ENCODE measurements at regions not wholly inside any gene's neighbourhood (a gene's known extent, or its start where the extent isn't known, plus 50 kb on each side); places are given as distances from the start of the nearest gene placed in this dataset.
"Not testable (repeated sequence)": the region's sequence is repeated elsewhere in the genome, so short reads cannot be mapped to it uniquely, and the experiment has no call there.

DNA sequence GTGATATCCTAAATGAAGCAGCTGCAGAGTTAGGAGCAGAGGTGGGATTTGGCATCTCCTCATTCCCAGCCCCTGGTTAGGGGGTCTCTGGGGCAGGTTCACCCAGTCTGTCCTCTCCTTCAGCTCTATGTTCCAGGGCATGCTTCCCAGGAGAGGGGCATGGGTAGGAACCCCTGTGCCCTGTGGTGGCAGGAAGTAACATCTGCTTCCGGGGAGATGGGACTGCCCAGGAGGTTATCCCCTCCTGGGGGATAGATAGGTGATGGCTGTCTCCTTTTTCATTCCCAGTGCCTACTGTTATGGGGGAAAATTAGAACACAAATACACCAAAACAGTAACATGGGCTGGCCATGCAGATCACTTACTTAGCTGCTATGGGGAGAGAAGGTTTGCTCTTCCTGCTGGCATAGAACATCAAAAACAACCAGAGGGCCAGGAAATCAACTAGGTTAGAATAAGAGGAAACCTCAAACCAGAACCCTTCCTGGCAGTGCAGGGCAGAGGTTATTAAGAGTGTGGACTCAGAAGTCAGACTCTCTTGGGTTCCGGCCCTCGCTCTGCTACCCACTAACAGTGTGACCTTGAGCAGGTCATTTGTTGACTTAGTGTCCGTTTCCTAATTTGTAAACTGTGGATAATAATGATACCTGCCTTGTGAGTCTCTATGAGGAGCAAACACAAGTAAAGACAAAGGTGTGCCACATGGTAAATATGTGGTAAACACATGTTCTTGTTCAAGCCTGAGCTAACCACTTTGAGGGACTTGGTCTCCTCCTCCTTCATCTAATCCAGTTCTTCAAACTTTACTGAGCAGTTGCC lies 157.8 kb upstream of the JUN start:
- DNase-seq = no peak

DNA sequence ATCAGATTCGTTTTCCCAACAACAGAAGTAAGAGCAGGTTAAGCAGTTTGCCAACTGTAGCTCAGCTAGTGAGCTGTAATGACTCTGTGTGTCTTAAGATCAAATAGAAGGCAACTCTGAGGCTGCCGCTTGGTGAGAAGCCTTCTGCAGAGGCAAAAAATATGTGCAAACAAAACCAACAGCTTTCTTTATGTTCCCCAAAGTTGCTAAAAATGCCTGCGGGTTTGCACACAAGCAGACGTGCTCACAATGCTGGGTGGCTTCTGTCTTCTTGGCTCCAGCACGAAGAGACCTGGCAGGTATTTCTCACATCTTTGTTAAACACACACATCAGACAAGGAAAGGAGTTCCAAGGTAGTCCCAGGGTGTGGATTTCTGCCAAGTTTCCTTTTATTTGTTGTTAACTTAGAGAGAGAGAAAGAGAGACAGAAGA lies 158.9 kb upstream of the JUN start:
- DNase-seq = no peak

DNA sequence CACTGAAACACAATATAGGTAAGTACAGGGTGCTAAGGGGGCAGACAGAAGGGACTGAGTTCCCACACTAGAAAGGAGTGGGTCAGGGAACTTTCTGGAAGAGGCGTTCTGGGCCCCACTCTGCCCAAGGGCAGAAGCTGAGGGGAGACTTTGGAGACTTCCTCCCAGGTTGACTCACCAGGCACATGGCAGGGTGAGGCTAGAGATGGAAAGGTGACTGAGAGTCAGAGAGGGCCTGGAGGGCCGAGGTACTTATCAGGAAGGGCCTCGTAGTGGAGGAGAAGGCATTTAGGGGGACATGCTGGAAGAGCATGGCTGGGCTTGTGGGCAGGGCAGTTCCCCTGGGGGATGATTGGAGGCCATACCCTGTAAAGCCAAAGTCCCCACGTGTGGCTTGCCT lies 159.9 kb upstream of the JUN start:
- no peak for DNase-seq

DNA sequence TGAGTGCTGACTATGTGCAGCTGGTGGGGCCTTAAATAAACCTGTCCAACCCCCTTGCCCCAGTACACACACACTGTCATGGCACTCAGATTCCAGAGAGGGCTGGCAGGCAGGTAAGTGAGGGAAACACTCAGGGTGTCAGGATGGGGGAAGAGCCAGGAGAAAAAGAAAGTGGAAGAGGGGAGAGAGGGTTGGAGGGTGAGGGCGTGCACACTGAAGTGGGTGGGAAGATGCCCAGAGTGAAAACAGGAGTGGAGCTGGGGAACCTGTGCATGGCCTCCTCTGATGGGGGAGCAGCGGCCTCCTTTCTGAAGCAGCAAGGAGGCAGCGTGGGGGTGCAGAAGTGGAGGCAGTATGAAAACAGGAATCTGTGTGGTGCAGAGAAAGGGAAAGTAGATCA lies 160.6 kb upstream of the JUN start:
- DNase-seq = no peak

DNA sequence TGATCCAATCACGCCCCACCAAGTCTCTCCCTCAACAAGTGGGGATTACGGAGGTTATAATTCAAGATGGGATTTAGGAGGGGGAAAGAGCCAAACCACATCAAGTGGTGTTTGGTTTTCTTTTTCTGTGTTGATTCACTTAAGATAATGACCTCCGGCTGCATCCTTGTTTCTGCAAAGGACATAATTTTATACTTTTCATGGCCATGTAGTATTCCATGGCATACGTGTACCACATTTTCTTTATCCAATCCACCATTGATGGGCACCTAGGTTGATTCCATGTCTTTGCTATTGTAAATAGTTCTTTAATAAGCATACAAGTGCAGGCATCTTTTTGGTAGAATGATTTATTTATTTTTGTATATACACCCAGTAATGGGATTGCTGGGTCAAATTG lies 162.5 kb upstream of the JUN start:
- DNase-seq = no peak

DNA sequence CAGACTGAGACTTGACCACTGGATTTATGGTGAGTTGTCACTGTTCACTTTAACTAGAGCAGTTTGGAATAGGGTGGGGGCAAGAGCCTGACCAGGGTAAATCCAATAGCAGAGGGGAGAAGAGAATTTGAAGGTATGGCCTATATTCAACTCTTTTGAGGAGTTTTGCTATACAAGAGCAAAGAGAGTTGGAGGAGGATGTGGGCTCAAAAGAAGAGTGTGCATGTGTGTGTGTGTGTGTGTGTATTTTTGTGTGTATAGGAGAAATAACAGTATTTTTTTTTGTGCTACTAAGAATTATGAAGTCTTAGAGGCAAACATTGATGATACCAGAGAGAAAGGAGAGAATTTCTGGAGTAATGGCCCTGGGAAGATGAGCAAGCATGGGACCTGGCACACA lies 164.8 kb upstream of the JUN start:
- no peak for DNase-seq

DNA sequence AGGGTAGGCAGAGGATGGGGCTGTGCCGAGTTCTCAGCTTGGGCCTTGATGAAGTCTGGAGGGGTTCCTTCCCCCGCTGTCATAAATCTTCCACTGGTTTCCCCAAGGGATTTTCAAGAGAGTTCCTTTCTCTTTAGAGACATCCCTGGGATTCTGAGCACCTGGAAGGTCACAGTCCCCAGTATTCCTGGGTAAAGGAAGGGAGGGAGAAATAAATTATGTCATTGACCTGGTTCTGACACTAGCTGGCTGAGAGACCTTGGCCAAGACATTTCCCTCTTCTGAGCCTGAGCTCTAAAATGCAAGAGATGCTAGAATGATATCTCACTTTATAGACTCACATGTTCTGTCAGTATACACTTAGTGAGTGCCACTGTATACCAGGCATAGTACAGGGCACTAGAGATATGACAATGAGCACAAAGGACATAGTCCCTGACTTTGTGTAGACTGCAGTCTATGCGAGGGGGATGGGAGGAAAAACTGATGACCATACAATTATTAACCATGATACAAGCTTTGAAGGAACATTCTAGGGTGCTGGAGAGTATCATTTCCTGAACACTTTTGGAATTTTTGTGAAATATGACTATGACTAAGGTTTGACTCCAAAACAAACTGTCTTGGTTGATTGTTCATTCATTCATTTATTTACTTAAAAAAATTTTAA lies 165.8 kb upstream of the JUN start:
- DNase-seq = no peak

DNA sequence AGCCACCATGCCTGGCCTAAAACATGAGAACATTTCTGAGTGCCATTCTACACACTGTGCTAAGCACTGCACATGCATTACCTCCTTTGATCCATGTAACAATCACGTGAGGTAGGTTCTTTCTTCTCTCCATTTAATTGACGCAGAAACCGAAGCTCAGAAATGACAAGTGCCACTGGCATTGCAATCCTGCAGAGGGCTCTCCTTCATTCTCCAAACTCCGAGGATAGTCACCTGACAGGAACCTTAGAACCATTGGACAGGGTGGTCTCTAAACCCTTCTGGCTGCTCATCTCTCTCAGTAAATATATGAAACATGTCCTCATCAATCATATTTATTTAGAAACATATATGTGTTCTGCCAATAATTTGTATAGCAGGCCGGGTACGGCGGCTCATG lies 167.1 kb upstream of the JUN start:
- no peak for DNase-seq

DNA sequence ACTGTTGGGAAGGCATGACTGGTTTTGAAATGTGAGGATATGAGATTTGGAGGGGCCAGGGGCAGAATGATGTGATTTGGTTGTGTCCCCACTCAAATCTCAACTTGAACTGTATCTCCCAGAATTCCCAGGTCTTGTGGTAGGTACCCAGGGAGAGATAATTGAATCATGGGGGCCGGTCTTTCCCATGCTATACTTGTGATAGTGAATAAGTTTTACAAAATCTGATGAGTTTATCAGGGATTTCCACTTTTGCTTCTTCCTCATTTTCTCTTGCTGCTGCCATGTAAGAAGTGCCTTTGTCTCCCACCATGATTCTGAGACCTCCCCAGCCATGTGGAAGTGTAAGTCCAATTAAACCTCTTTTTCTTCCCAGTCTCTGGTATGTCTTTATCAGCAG lies 170.1 kb upstream of the JUN start:
- DNase-seq = not testable (repeated sequence)

DNA sequence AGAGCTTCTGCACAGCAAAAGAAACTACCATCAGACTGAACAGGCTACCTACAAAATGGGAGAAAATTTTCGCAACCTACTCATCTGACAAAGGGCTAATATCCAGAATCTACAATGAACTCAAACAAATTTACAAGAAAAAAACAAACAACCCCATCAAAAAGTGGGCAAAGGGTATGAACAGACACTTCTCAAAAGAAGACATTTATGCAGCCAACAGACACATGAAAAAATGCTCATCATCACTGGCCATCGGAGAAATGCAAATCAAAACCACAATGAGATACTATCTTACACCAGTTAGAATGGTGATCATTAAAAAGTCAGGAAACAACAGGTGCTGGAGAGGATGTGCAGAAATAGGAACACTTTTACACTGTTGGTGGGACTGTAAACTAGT lies 179.4 kb upstream of the JUN start:
- DNase-seq = not testable (repeated sequence)

DNA sequence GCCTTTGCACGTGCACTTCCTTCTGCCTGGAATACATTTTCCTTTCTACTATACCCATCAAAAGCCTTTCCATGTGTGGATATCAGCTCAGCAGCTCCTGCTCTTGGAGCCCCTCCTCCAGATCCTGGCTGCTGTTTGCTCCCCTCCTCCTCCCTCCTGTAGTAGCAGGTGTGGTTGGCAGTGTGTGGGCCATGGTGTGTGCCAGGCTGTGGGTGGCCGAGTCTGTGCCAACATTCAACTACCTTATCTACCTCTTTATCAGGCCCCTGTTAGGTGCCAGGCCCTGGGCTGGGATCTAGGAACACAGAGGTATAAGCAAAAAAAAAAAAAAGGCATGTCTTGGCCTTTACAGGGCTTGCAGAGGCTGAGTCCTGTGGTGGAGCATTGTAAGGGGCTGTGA lies 180.6 kb upstream of the JUN start:
- no peak for DNase-seq

DNA sequence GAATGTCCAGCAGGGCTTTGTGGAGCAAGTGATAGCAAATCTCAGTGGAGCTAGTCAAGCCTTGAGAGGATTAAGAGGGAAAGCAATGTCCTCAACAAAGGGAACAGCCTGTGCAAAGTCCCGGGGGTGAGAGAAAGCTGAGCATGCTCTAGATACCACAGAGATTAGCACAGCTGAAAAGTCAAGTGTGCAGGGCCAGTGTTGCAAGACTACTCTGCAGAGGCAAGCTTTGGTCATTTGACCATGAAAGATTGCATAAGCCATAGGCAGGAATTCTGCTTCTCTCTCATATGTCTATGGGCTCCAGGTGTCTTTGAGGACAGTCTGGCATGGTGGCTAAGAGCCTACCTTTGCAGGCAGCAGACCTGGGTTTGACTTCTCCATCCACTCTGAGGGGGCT lies 181.0 kb upstream of the JUN start:
- DNase-seq = no peak

DNA sequence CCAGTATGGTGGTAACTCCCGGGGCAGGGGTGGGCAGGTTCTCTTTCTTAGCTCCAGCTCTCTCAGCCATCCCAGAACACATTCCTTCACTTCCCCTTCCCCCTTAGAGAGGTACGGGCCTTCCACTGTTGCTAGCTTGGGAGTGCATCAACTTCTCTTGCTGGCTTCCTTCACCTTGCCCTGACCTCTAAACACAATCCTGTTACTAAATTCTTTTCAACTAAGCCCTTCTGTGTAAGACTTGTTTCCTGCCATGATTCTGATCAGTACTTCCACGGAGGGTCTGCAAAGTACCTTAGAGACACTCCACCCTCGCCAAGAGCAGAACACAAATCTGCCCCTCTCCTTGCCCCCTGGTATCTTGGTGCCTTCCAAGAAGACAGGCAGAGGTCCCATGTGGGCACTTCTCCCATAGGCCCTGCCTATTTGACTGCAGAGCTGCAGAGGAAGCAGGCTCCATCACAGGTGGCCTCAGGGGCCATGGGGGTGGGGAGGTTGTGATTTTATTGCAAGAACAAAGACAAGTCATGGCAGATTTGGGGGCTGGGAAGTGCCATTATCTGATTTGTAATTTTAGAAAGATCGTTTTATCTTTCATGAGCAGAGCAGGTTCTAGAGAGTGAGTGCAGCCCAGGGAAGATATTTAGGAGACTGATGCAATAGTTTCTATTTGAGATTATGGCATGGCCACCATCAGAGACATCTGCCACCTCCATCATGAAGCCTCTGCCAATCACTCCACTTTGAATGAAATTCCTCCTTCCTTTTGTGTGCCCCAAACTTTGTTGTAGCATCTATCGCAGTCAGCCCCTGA lies 182.5 kb upstream of the JUN start:
- DNase-seq = no peak

DNA sequence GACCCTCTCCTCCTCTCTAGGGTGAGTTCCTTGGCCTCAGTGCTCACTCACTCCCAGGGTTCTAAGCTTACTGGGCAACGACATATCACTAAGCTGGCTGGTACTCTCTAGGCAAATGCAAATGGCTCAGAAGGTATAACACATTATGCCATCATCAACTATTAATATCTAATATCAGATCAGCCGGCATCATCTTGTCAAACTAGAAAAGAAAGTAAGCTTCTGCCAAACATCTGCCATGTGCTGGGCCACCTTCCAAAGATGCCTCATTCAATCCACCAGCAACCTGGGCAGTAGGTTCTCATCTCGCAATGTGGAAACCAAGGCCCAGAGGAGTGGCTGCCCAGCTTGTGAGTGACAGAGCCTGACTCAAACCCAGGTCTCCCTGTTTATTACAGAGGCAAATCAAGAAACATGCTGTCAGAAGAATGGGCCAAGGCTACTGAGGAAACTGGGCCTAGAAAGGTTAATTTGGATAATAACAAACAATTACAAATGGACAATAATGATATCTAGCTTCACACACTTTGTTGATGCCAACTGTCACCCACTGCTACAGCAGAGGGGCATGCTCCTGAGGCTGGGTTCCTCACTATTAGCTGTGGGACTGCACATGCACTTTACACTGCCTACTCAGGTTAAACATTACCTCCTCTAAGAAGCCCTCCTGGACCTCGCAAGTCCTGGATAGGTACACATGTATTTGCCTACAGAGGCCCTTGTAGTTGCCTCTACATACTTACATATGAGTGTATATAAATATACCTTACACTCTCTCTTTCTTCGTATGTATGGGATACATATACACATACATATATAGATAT lies 183.3 kb upstream of the JUN start:
- no peak for DNase-seq

DNA sequence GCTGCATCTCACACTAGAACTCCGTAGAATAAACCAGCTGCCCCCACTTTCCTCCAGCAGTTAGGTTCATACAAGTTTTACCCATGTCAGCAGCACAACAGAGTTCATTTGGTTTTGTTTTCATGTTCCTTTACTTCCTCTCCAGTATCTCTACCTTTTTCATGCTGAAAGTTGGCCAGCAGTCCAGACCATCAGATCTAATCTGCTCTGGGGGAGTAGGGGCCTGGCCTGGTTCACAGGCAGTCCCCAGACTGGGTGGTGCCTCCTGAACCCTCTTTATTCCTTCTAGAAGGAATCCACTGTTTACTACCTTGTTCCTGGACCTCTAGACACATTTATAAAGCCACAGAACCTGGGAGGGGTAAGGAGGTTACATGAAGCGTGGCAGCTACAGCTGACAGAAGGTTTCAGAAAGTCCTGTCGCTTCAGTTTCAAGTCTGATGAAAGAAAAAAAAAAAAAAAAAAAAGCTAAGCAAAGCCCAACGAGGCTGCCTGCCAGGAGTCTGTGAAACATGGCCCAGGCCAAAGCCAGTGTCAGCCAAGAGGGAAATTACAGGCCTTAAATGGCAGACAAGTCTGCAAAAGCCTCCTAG lies 184.6 kb upstream of the JUN start:
- DNase-seq = peak; percentile 11

DNA sequence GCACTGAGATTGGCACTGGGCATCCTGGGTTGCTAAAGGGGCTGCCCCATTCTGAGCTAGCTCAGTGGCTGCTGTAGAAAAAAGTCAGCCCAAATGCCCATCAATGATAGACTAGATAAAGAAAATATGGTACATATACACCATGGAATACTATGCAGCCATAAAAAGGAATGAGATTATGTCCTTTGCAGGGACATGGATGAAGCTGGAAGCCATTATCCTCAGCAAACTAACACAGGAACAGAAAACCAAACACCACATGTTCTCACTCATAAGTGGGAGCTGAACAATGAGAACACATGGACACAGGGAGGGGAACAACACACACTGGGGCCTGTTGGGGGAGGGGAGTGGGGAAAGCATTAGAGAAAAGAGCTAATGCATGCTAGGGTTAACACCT lies 185.3 kb upstream of the JUN start:
- DNase-seq = not testable (repeated sequence)

DNA sequence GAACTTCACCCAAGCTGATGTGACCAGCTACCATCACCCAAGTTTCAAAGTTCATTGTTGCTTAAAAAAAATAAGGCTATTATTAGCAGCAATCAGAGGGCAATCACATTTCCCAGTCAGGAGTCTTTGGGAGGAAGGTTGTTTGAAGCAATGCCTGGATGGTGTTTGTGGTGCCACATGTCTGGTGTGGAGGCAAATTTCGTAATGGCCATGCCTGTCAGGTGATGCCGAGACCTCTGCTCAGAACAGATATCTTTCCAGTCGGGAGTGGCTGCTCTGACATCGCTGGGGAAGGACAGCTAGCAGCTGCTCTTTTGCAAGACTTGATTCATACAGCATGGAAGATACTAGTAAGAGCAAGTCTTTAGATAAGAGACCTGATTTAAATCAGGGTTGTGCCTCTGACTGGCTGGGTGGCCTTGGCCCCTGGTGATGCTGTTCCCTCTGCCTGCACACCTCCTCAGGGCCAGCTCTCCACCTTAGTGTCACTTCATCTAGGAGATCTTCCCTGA lies 187.8 kb upstream of the JUN start:
- DNase-seq = no peak

DNA sequence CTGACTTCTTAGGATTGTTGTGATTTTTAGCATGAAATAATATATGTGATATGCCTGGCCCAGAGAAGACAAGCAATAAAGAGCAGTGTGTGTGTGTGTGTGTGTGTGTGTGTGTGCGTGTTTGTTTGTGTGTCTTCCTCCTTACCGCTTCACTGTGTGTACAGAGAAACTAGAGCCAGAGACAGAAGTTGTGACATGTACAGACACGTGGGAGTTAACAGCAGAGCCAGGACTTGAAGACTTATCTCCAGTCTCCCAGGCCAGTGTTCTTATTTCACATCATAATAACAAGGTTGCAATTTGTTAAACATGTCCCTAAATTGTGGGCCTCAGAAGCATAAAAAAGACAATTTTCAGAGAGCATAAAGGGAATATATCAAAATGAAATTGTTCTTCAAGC lies 192.0 kb upstream of the JUN start:
- DNase-seq = no peak

DNA sequence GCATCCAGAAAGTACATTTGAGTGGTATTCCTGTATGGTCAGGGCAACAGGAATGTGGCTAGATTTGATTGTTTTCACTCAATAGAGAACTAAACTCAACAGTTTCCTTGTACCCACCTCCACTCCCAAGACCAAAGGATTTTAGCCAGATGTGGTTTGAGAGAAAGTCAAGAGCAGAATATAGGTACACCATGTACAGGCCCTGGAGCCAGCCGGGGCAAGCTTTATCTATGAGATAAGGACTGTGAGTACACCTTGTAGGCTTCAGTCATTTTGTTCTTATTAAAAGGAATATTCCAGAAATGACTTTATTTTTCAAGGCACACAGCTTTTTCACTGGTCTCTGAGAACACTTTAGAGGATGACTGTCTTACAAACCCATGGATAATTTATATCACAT lies 192.4 kb upstream of the JUN start:
- DNase-seq = no peak

DNA sequence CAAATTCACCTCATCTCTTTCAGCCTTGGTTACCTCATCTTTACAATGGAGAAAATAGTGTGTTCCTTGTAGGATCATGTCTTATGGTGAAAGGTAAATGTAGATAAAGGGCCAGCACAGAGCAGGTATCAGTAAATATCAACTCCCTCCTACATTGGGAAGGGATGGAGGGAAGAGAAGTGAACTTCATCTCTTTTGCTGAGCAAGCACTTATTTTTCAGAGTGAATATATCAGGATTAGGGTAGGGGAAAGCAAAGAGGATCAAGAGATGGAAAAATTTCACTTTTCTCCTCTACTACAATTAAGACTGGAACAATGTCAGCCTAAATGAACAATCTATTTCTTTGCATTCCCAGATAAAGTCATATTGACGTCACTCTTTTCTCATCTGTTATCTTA lies 193.8 kb upstream of the JUN start:
- no peak for DNase-seq

DNA sequence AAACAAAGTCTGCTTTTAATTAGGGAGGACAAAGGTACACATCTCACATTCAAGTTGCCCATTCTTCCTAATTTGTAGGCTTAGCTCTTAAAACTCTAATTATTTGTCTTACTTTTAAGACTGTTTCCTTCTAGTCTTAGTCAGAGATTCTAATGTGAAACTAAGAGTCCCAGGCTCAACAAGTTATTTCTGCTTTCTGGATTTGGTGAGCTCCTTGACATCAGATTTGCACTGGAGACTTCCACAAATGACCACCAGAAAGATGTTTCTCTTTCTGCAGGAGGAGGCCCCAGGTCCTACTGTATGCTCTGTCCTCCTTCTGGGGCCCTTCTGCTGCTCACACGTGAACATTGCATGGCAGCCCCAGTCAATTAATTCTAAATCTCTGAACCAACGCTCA lies 194.2 kb upstream of the JUN start:
- no peak for DNase-seq

DNA sequence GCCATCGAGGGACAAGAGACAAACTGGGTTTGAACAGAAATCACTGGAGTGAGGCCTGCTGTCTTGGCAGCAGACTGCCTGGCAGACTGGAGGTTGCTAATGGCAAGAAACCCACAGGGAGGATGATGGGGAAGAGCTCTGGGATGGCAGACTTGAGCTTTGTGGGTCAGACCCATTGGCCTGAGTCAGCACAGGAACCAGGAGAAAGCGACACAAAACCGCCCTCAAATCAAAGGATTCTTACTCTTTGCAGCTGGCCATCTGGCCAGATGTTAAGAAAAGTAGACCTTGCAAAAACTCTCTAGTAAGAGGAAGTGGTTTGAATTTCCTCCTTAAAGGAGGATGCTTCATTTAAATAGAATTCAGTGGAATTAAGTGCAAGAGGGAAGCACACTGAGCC lies 195.2 kb upstream of the JUN start:
- no peak for DNase-seq
